SK-N-SH treated with all-trans-retinoic acid at 6 μM for 48 hours (cell line): ENCODE measurements at regions not wholly inside any gene's neighbourhood (a gene's known extent, or its start where the extent isn't known, plus 50 kb on each side); places are given as distances from the start of the nearest gene placed in this dataset.

Experiments used
- ATAC-seq: fragments of 200-7000 bp; cut with Tn5 transposase; 3 replicates; pipeline ENCODE4 v1.9.1; 2020; ENCODE audit warnings: mild to moderate bottlenecking, moderate library complexity
- ARNTL ChIP-seq: fragments of 450-650 bp; formaldehyde crosslinking; IDR thresholded peaks from 2 replicates; pipeline ENCODE4 v1.5.0; 2020; ENCODE audit warnings: low read depth, mild to moderate bottlenecking, moderate library complexity, borderline replicate concordance
- BACH2 ChIP-seq: fragments of 250-450 bp; sonication (Bioruptor Pico); IDR thresholded peaks from 2 replicates; pipeline ENCODE4 v1.9.0; 2021; ENCODE audit warnings: mild to moderate bottlenecking, borderline replicate concordance
- CREB5 ChIP-seq: fragments of 250-450 bp; sonication (Bioruptor Pico); IDR thresholded peaks from 2 replicates; pipeline ENCODE4 v1.5.1; 2020; ENCODE audit warnings: low read depth, mild to moderate bottlenecking, moderate library complexity
- CSDC2 ChIP-seq: fragments of 250-450 bp; sonication (Bioruptor Pico); IDR thresholded peaks from 2 replicates; pipeline ENCODE4 v1.5.0; 2020; ENCODE audit warnings: mild to moderate bottlenecking, moderate library complexity
- CSRNP3 ChIP-seq: fragments of 250-450 bp; sonication (Bioruptor Pico); IDR thresholded peaks from 2 replicates; pipeline ENCODE4 v1.5.1; 2021; ENCODE audit warnings: mild to moderate bottlenecking, moderate library complexity
- ESRRG ChIP-seq: fragments of 250-450 bp; sonication (Bioruptor Pico); IDR thresholded peaks from 2 replicates; pipeline ENCODE4 v1.6.1; 2021; ENCODE audit warnings: mild to moderate bottlenecking
- GLIS3 ChIP-seq: fragments of 250-450 bp; sonication (Bioruptor Pico); IDR thresholded peaks from 2 replicates; pipeline ENCODE4 v1.5.0; 2020; ENCODE audit warnings: mild to moderate bottlenecking, moderate library complexity
- ISL1 ChIP-seq: fragments of 250-450 bp; sonication (Bioruptor Pico); IDR thresholded peaks from 2 replicates; pipeline ENCODE4 v2.1.2; 2022; ENCODE audit warnings: mild to moderate bottlenecking, moderate library complexity
- PATZ1 ChIP-seq: fragments of 250-450 bp; sonication (Bioruptor Pico); IDR thresholded peaks from 2 replicates; pipeline ENCODE4 v1.8.0; 2020; ENCODE audit warnings: mild to moderate bottlenecking, moderate library complexity, borderline replicate concordance
- POU6F1 ChIP-seq: fragments of 250-450 bp; sonication (Bioruptor Pico); IDR thresholded peaks from 2 replicates; pipeline ENCODE4 v1.8.0; 2021; ENCODE audit warnings: low read depth, mild to moderate bottlenecking, moderate library complexity, borderline replicate concordance
- PPARA ChIP-seq: fragments of 250-450 bp; sonication (Bioruptor Pico); IDR thresholded peaks from 2 replicates; pipeline ENCODE4 v1.5.0; 2020; ENCODE audit warnings: mild to moderate bottlenecking, borderline replicate concordance
- RARB ChIP-seq: fragments of 250-450 bp; sonication (Bioruptor Pico); IDR thresholded peaks from 2 replicates; pipeline ENCODE4 v1.8.0; 2021; ENCODE audit warnings: mild to moderate bottlenecking, moderate library complexity
- SNAI2 ChIP-seq: fragments of 250-450 bp; sonication (Bioruptor Pico); IDR thresholded peaks from 2 replicates; pipeline ENCODE4 v1.5.0; 2020; ENCODE audit warnings: mild to moderate bottlenecking, moderate library complexity
- TCF4 ChIP-seq: fragments of 250-450 bp; sonication (Bioruptor Pico); IDR thresholded peaks from 2 replicates; pipeline ENCODE4 v1.8.0; 2021; ENCODE audit warnings: mild to moderate bottlenecking, moderate library complexity, borderline replicate concordance
- TOX ChIP-seq: fragments of 250-450 bp; sonication (Bioruptor Pico); IDR thresholded peaks from 2 replicates; pipeline ENCODE4 v1.8.0; 2021; ENCODE audit warnings: mild to moderate bottlenecking, moderate library complexity, borderline replicate concordance
- TSHZ2 ChIP-seq: fragments of 250-450 bp; sonication (Bioruptor Pico); IDR thresholded peaks from 2 replicates; pipeline ENCODE4 v1.5.0; 2020; ENCODE audit warnings: mild to moderate bottlenecking, moderate library complexity
- ZC3H10 ChIP-seq: fragments of 250-450 bp; sonication (Bioruptor Pico); IDR thresholded peaks from 2 replicates; pipeline ENCODE4 v1.5.1; 2021; ENCODE audit warnings: mild to moderate bottlenecking, moderate library complexity
- ZFP3 ChIP-seq: fragments of 250-450 bp; sonication (Bioruptor Pico); IDR thresholded peaks from 2 replicates; pipeline ENCODE4 v1.5.0; 2020; ENCODE audit warnings: mild to moderate bottlenecking, moderate library complexity
- ZFP30 ChIP-seq: fragments of 450-650 bp; formaldehyde crosslinking; IDR thresholded peaks from 2 replicates; pipeline ENCODE4 v1.5.0; 2022; ENCODE audit warnings: mild to moderate bottlenecking, moderate library complexity
- ZNF565 ChIP-seq: fragments of 450-650 bp; formaldehyde crosslinking; conservative IDR thresholded peaks from 2 replicates; pipeline ENCODE4 v1.5.0; 2020; ENCODE audit warnings: low read depth, mild to moderate bottlenecking, moderate library complexity
- ZNF70 ChIP-seq: fragments of 450-650 bp; formaldehyde crosslinking; IDR thresholded peaks from 2 replicates; pipeline ENCODE4 v1.5.0; 2020; ENCODE audit warnings: mild to moderate bottlenecking, moderate library complexity

DNA sequence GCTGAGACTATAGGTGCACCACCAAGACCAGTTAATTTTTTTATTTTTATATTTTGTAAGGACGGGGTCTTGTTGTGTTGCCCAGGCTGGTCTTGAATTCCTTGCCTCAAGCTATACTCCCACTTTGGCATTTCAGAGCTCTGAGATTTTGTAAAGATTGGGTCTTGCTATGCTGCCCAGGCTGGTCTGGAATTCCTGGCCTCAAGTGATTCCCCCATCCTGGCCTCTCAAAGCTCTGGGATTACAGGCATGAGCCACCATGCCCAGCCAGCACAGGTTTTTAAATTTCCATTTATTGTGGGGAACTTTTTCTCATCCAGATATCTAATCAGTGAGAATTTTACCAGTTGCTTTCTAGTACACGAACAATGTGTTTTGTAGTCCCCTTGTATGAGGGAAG lies 156.1 kb upstream of the VLDLR start (continued):
- TF ChIP-seq ZC3H10 (CRISPR knock-in tag): no peak
- TF ChIP-seq ZNF70 (CRISPR knock-in tag): no peak
- TF ChIP-seq PATZ1 (CRISPR knock-in tag): no peak
- TF ChIP-seq, all 23 proteins: peak for 0

- ATAC-seq: no peak
- no peak for TF ChIP-seq ARNTL (CRISPR knock-in tag)
- TF ChIP-seq GLIS3 (CRISPR knock-in tag): no peak
- no peak for TF ChIP-seq TCF4
- TF ChIP-seq TSHZ2 (CRISPR knock-in tag): no peak
- no peak for TF ChIP-seq CSRNP3 (CRISPR knock-in tag)
- no peak for TF ChIP-seq PATZ1 (CRISPR knock-in tag)
- no peak for TF ChIP-seq ZNF565
- TF ChIP-seq ISL1 (CRISPR knock-in tag): no peak
- no peak for TF ChIP-seq PPARA (CRISPR knock-in tag)
- no peak for TF ChIP-seq POU6F1 (CRISPR knock-in tag)
- TF ChIP-seq ZFP3 (CRISPR knock-in tag): no peak
- TF ChIP-seq ZNF70 (CRISPR knock-in tag): no peak
- TF ChIP-seq ZFP30 (CRISPR knock-in tag): no peak
- TF ChIP-seq ZC3H10 (CRISPR knock-in tag): no peak
- no peak for TF ChIP-seq BACH2 (CRISPR knock-in tag)
- TF ChIP-seq ESRRG (CRISPR knock-in tag): no peak
- no peak for TF ChIP-seq CREB5 (CRISPR knock-in tag)
- no peak for TF ChIP-seq TOX
- no peak for TF ChIP-seq SNAI2
Measured at GRCh38 chr9:2465921-2466460, 155.6 kb upstream of the VLDLR start.

GRCh38 chr9:2466703-2467102 lies 154.9 kb upstream of the VLDLR start:
- TF ChIP-seq TOX (no peak), ZC3H10 (CRISPR knock-in tag) (no peak), RARB (CRISPR knock-in tag) (no peak), ZNF565 (no peak), POU6F1 (CRISPR knock-in tag) (no peak), BACH2 (CRISPR knock-in tag) (no peak), CSDC2 (no peak), ZFP3 (CRISPR knock-in tag) (no peak), ISL1 (CRISPR knock-in tag) (no peak)
- no peak for ATAC-seq
